ENCODE measurements at regions not wholly inside any gene's neighbourhood (a gene's known extent, or its start where the extent isn't known, plus 50 kb on each side); places are given as distances from the start of the nearest gene placed in this dataset.

DNA sequence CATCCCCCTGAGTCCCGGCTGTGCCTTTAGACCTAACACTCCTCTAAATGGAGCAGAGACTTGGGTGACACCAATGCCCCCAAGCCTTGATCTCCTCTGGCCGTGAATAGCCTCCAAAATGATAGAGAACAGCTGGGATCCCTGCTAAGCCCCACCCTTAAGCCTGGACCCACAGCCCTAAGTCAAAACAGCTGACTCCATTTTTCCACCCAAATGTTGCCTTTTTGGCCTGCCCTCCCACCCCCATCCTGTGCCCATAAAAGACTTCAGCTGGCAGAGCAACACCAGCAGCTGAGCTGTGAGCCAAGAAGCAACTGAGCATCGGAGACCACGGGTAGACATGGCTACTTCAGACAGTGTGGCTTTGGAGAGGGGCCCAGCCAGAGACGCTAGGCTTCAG lies 420.8 kb downstream of the NPHP4 start:
- DNase-seq (ENCODE audit: low read depth, low spot score) = no peak

GRCh38 chr1:5570931-5571330 lies 421.3 kb downstream of the NPHP4 start:
- DNase-seq (ENCODE audit: low read depth, low spot score) = no peak

- no peak for DNase-seq (ENCODE audit: low read depth, low spot score)
Observed at GRCh38 chr1:5568321-5568720, 423.9 kb downstream of the NPHP4 start.

DNA sequence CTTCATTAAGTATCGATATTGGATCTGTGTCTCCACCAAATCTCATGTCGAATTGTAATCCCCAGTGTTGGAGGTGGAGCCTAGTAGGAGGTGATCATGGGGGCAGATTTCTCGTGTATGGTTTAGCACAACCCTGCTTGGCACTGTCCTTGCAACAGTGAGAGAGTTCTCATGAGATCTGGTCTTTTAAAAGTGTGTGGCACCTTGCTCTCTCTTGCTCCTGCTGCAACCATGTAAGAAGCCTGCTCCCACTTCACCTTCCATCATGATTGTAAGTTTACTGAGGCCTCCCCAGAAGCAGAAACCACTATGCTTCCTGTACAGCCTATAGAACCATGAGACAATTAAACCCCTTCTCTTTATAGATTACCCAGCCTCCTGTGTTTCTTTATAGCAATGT lies 424.4 kb downstream of the NPHP4 start:
- no peak for DNase-seq (ENCODE audit: low read depth, low spot score)

DNA sequence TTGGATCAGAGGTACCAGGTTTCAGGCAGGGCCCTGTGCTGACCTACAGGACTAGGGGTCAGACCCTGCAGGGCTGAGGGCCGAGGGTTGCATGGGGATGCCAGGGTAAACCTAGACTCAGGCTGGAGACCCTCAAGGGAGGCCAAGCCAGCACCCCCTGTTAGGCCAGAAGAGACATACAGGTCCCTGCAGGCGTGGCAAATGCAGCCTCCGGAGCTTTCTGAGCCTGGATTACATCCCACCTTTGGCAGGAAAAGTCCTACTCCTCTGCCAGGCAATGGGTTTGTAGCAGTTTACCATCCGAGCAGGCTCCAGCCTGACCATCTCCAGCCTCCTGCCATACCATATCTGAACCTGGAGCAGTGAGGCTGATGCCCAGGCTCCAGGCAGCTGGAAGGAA lies 425.3 kb downstream of the NPHP4 start:
- no peak for DNase-seq (ENCODE audit: low read depth, low spot score)

- no peak for DNase-seq (ENCODE audit: low read depth, low spot score)
Observed at GRCh38 chr1:5565281-5566125, 426.7 kb downstream of the NPHP4 start.

DNA sequence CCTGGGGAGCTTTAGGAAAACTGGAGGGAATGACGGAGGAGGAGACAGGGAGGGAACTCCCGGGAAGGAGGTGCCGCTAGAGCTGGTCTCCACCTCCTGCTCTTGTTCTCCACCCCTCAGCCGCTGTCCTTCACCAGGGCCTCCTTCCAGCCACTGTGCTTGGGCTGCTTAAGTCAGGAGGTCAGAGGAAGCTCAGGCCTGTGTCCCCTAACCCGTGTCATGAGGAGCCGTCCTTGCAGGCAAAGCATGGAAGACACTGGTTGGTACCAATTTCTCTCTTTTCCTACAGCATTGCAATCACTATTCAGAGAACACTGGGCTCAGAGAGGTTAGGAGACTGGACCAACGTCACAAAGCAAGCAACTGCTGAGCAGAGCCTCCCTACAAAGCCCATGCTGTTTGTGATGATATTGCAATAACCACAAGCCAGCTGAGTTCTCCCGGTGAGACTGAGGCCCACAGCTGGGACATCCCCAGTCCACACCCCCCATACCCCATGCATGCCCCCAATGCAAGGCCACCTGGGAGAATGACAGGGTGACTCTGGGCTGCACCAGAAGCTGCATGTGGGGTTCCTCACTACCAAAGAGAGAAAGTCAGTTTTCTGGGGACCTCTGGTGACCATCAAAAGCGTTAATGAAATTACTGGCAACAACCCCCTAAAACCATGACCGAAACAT lies 427.5 kb downstream of the NPHP4 start:
- DNase-seq (ENCODE audit: low read depth, low spot score) = no peak

DNA sequence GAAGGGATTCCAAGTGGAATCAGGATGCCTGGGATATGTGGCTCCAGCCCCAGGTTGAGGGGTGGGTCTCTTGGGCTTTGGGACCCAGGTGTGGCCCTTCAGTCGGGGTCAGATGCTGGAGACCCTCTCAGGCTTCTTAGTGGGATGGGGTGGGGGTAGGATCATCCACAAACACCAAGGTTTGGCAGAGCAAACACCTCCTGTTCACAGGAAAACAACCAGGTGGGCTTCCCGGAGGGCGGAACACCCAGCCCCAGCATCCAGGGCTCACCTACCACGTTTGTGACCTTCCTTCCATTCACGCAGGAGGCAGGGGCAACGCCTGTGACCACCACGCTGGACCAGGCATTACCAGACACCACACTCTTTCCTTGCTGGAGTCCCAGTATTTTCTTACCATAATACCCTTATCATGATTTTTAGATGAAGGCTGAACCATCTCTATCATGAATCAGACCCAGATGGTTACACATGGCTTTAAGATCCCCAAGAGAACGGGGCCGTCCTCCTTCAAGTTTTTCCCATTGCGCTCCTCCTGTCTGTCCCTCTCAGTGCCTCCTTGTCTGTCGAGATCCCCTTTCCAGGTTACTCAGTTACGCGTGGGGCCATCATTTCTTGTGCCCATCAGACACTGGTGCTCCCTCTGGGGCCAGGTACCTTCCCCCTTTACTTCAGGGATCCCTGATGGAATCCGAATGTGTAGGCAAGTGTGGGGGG lies 428.2 kb downstream of the NPHP4 start:
- no peak for DNase-seq (ENCODE audit: low read depth, low spot score)

DNA sequence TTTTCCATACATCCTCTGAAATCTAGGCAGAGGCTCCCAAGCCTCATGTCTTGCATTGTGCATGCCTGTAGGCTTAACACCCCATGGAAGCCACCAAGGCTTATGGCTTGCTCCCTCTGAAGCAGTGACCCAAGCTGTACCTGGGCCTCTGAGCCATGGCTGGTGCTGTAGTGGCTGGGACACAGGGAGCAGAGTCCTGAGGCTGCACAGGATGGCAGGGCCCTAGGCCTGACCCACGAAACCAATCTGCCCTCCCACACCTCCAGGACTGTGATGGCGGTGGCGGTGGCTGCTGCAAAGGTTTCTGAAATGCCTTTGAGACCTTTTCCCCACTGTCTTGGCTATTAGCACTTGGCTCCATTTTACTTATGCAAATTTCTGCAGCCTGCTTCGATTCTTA lies 429.5 kb downstream of the NPHP4 start:
- DNase-seq (ENCODE audit: low read depth, low spot score) = no peak

DNA sequence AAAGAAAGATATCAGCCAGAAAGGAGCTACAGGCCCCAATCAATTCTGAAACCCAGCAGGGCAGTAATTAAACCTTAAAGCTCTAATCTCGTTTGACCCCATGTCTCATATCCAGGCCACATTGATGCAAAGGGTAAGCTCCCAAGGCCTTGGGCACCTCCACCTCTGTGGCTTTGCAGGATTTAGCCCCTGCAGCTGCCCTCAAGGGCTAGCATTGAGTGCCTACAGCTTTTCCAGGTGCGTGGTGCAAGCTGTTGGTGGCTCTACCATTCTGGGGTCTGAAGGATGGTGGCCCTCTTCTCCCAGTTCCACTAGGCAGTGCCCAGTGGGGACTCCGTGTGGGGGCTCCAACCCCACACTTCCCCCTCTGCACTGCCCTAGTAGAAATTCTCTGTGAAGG lies 429.9 kb downstream of the NPHP4 start:
- DNase-seq (ENCODE audit: low read depth, low spot score) = no peak

- DNase-seq (ENCODE audit: low read depth, low spot score) = no peak
Observed at GRCh38 chr1:5559078-5559477, 433.1 kb downstream of the NPHP4 start.

DNA sequence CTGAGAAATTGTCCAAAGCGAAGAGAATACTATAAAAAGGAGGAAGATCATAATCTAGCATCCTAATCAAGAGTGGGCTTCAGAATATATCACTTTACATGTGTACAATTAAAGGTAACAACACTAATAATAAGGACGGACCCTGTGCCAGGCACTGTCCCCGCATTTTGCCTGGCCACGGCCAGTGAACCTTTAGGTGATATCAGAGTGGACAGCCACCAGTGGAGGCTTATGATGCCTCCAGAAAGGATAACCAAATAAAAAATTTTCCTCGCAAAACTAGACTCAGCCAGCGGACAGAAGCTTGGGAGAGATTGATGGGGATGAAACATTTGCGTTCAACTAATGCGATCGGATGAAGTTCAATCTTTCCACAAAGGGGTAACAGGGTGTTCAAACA lies 436.4 kb downstream of the NPHP4 start:
- DNase-seq (ENCODE audit: low read depth, low spot score) = no peak

- no peak for DNase-seq (ENCODE audit: low read depth, low spot score)
Observed at GRCh38 chr1:5554784-5555183, 437.4 kb downstream of the NPHP4 start.

DNA sequence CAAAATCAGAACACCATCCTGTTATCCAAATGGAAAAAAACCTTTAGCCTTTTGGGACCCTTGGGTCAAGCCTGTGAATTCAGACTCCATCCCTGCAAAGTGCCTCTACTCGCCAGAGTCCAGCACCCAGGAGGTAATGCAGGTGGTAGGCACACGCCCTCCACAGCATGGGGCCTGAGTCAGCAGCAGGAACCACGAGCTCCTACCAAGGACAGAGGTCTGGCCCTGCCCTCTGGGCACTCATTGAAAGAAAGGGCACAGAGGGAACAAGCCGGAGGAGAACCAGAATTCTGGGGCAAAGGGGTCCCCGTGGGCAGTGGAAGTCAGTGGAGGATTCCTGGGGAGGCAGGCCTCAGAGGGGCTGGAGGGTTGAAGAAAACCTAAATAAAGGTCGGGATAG lies 438.1 kb downstream of the NPHP4 start:
- DNase-seq (ENCODE audit: low read depth, low spot score) = no peak

DNA sequence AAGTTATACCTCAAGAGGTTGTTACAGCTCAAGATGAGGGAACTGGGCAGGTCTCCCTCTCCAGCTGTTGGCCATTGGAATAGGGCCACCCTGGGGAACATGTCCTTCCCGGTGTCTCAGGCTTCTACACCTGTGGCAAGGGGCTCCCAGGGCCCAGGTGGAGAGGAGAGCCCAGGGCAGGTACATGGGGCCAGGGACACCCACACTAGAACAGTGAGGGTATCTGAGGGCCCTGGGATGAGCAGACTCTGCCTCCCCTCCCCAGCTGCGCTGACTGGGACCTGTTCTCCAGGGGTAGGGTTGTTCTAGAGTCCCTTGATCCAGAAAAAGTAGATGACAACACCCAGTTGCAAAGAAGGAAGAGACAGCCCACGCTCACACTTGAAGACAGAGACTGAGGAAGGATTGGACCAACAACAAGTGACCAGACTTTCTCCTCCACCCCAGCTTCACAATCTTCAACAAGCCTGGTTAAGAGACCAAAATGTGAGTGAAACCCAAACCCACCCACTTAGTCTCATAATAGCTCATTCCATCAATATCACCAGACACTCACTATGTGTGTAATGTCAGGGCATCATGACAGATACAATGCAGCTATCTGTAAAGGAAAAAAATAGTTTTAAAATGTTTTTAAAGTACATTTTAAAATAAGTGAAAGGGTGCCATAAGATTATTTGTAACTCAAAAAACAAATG lies 439.3 kb downstream of the NPHP4 start:
- DNase-seq (ENCODE audit: low read depth, low spot score) = no peak

DNA sequence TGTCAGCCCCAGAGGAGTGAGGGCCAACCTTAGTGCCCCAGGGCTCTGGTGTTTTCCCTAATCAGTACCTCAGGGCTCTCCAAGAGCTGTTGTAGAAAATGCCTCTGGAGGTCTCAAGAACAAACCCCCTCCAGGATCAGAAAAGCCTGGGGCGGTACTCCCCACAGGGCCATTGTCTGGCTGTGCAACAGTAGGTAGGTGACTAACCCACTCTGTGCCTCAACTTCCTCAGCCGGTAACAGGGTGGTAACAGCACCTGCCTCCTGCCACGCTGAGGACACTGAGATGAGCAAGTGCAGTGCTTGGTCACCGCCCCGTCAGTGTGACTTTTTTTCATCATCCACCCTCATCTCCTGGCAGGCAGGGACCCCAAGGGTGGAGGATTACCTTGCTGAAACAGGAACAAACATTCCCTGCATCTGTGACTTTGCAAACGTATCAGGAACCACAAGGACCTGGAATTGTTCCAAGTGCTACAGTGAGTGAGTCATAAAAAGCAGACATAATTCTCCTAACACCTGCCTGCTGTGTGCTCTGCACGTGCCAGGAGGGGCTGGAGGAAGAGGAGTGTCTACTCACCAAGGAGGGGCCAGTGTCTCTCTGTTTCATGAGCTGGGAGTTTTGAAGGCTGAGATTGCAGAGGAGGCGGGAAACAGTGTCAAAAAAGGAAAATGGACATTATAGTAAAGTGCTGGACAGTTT lies 440.8 kb downstream of the NPHP4 start:
- no peak for DNase-seq (ENCODE audit: low read depth, low spot score)

DNA sequence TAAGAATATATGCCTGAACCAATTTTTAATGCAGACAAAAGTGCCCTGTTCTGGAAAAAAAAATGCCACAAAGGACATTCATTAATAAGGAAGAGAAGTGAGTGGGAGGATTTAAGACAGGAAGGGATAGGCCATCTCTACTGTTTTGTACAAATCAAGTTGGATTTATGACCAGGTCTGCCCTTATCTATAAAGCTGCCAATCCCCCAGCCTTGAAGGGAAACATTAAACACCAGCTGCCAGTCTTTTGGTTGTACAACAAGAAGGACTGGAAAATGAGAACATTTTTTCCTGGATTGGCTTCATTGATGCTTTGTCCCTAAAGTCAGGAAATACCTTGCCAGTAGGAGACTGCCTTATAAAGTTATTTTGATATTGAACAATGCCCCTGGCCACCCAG lies 444.0 kb downstream of the NPHP4 start:
- no peak for DNase-seq (ENCODE audit: low read depth, low spot score)

- DNase-seq (ENCODE audit: low read depth, low spot score) = no peak
Observed at GRCh38 chr1:5543235-5543634, 449.0 kb downstream of the NPHP4 start.

- no peak for DNase-seq (ENCODE audit: low read depth, low spot score)
Observed at GRCh38 chr1:5532811-5533210, 459.4 kb downstream of the NPHP4 start.

DNA sequence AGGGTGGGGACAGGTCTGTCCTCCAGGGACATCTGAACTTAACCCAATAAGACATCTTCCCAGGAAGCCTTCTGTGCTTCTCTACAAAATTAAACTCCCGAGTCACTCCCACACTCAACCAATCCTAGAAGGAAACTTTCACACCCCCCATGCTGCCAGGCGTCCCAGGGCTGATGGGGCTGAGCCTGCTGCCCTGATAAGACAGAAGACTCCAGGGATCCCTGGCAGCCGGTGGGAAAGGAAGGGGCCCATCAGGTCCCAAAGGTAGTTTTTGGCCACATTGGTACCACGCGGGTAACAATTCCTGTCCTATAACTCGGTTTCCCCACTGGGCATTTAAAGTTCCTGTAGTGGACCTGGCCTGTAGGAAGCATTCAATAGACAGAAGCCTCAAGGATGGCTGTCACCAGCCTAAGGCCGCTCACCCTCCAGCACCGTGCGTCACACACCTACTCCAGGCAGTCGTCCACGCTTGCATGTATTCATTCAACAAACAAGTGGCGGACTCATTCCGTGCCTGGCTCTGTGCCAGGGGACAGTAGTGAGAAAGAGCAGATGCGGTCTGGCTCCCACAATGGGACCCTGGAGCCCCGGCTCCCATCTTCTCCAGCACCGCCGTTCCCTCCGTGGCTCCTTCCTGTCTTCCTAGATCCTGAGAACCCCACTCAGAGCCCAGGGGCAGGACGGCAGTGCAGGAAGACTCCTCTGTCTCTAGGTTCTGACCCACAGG lies 465.2 kb downstream of the NPHP4 start:
- no peak for DNase-seq (ENCODE audit: low read depth, low spot score)

DNA sequence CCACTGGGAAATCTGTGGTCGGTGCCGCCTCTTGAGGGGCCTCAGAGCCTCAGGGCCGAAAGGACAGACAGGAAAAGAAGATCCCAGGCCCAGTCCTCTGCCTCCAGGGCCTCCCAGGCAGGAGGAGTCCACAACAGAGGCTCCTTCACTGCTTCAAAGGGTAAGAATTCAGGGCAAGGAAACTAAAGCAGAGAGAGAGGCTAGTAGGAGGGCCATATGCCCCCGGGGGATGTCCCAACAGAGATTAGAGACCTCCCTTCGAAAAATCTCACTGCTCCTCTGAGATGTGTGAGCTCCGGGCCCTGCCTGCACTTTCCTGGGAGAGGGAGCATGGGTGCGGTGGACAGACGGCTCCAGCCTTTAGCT lies 465.9 kb downstream of the NPHP4 start:
- no peak for DNase-seq (ENCODE audit: low read depth, low spot score)

Measured in iPS DF 19.7 (cell line).